ENCODE measurements at regions not wholly inside any gene's neighbourhood (a gene's known extent, or its start where the extent isn't known, plus 50 kb on each side); places are given as distances from the start of the nearest gene placed in this dataset.

DNA sequence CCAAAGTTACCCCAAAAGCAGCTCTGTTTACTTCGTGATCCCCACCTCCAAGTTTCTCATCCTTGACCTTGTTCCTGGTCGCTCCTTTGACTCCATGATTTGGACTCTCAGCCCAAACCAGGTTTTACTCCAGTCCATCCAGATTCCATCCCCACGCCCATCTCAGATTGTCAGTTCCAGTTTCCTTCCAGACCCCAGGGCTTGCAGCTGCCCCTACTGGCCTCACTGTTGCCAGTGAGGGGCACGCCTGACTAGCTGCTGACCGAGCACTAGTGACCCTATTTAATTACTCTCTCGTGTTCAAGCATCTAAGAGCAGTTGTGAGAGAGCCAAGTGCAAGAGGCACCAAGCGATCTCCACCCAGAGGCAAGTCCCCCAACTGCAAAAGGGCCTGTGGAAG is 155.1 kb upstream of the FUT8 start:
- WGBS, 2 donors: 88 to 95% methylated on average over 7 of the region's 7 CpGs
- intact Hi-C loops (cut with DNase I): no loop called here
- Histone ChIP-seq H3K4me3 (no peak overlapping the region), H3K27me3 (no peaks in the 10 kb centered on the region), H3K36me3 (no peaks in the 10 kb centered on the region), H3K4me1 (peaks cover 12 to 13% (median 13%) of the 10 kb centered on the region in 3 donors), H3K27ac (no peak overlapping the region), H3K9me3 (no peaks in the 10 kb centered on the region)
- DNase-seq (no peak), FAIRE-seq (no peak), ATAC-seq (no peak)
- TF ChIP-seq, protein P1, sequence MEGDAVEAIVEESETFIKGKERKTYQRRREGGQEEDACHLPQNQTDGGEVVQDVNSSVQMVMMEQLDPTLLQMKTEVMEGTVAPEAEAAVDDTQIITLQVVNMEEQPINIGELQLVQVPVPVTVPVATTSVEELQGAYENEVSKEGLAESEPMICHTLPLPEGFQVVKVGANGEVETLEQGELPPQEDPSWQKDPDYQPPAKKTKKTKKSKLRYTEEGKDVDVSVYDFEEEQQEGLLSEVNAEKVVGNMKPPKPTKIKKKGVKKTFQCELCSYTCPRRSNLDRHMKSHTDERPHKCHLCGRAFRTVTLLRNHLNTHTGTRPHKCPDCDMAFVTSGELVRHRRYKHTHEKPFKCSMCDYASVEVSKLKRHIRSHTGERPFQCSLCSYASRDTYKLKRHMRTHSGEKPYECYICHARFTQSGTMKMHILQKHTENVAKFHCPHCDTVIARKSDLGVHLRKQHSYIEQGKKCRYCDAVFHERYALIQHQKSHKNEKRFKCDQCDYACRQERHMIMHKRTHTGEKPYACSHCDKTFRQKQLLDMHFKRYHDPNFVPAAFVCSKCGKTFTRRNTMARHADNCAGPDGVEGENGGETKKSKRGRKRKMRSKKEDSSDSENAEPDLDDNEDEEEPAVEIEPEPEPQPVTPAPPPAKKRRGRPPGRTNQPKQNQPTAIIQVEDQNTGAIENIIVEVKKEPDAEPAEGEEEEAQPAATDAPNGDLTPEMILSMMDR (IDR thresholded peaks at IDR 0.05): no peak

DNA sequence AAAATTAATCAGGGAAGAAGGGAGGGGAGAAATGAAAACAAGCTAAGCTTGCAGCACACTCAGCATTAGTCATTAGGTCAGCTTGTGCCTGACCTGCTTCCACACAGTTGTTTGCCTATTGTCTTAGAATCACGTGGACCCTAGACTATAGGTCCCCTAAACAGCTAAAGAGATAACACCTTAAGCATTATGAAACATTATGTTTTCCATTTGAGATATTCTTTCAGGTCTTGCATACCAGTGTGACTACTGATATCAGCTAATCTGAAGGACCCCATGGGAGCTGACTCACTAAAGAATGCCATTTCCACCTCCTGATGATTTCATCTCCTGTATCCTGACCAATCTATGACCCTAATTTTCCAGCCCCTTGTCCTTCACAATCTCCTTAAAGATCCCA is 154.1 kb upstream of the FUT8 start:
- TF ChIP-seq, protein P1 (IDR thresholded peaks at IDR 0.05): no peak
- Histone ChIP-seq H3K27me3 (no peaks in the 10 kb centered on the region), H3K4me1 (peaks cover 12 to 13% (median 13%) of the 10 kb centered on the region in 3 donors), H3K36me3 (no peaks in the 10 kb centered on the region), H3K4me3 (no peak overlapping the region), H3K27ac (no peak overlapping the region), H3K9me3 (no peaks in the 10 kb centered on the region)
- FAIRE-seq: no peak
- intact Hi-C loops (cut with DNase I): no loop called here
- peak in 1 of 4 donors; percentile 10 for ATAC-seq
- WGBS, 2 donors: 57 to 61% methylated on average over 1 of the region's 1 CpG
- DNase-seq: no peak

DNA sequence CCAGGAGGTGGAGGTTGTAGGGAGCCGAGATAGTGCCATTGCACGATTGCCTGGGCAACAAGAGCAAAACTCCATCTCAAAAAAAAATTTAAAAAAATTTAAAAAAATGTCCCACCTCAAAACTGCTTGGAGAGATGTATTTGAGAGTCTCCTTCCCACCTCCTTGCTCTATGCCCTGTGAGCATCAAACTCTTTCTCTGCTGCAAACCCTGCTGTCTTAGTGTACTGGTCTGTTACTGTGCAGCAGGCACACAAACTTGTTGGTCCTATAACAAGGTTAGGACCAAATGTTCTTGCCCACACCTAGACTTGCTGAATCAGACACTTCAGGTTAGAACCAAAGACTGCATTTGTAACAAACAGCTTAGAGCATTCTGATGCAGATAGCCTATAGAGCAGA is 153.5 kb upstream of the FUT8 start:
- Histone ChIP-seq H3K9me3 (no peaks in the 10 kb centered on the region), H3K4me3 (no peak overlapping the region), H3K27ac (no peak overlapping the region), H3K4me1 (peaks cover 12 to 13% (median 13%) of the 10 kb centered on the region in 3 donors), H3K27me3 (no peaks in the 10 kb centered on the region), H3K36me3 (no peaks in the 10 kb centered on the region)
- ATAC-seq (no peak), FAIRE-seq (no peak), DNase-seq (no peak)
- TF ChIP-seq, protein P1 (IDR thresholded peaks at IDR 0.05): no peak
- 97% methylated on average over 2 of the region's 2 CpGs for WGBS, 2 donors
- intact Hi-C loops (cut with DNase I): no loop called here

GRCh38 chr14:65260786-65261185 is 151.7 kb upstream of the FUT8 start:
- intact Hi-C loops (cut with DNase I): no loop called here
- FAIRE-seq: no peak
- TF ChIP-seq, protein P1 (IDR thresholded peaks at IDR 0.05): no peak

DNA sequence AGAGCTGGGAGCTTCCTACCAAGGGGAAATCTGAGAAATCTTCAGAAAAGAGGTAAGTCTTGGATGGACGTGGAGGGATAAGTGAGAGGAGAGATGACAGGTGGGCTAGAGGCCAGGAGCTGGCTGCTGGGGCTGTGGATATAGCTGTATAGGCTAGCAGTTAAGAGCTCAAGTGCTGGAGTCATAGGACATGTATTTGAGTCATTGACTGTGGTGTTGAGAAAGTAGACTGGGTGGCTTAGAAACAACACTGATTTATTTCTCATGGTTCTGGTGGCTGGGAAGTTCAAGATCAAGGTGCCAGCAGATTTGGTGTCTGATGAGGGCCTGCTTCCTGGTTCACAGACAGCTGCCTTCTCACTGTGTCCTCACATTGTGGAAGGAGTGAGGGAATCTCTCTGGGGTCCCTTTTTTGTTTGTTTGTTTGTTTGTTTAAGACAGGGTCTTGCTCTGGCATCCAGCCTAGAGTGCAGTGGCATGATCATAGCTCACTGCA is 151.1 kb upstream of the FUT8 start:
- ATAC-seq: no peak
- Histone ChIP-seq H3K4me3 (no peak overlapping the region), H3K27me3 (no peaks in the 10 kb centered on the region), H3K36me3 (no peaks in the 10 kb centered on the region), H3K27ac (no peak overlapping the region), H3K9me3 (no peaks in the 10 kb centered on the region), H3K4me1 (no peaks in the 10 kb centered on the region)
- no peak for FAIRE-seq
- TF ChIP-seq, protein P1 (IDR thresholded peaks at IDR 0.05): no peak
- intact Hi-C loops (cut with DNase I): no loop called here
- WGBS, 2 donors: 87 to 96% methylated on average over 1 of the region's 1 CpG
- DNase-seq: no peak

More at GRCh38 chr14:65260786-65261185, 151.7 kb upstream of the FUT8 start:
- Histone ChIP-seq H3K27ac (no peak overlapping the region), H3K9me3 (no peaks in the 10 kb centered on the region), H3K27me3 (no peaks in the 10 kb centered on the region), H3K4me3 (no peak overlapping the region), H3K4me1 (peaks cover 4 to 5% (median 4%) of the 10 kb centered on the region in 3 donors), H3K36me3 (no peaks in the 10 kb centered on the region)
- ATAC-seq (no peak), DNase-seq (no peak)
- WGBS, 2 donors: 91 to 95% methylated on average over 2 of the region's 2 CpGs

All from pancreas (tissue), 10 donors.